MCF 10A (cell line): ENCODE measurements at regions not wholly inside any gene's neighbourhood (a gene's known extent, or its start where the extent isn't known, plus 50 kb on each side); places are given as distances from the start of the nearest gene placed in this dataset.

Experiments
- BruUV-seq: library from RNA; stranded (reverse); fragments of 400-500 nt; replicated peaks from 2 replicates; lab custom pipeline; 2021; lab: Mats Ljungman, UMichigan
- CTCF ChIA-PET: fragments of 300-600 bp; sonication (Branson Sonifier 250); formaldehyde crosslinking; extraction: SDS; loops from one replicate; lab custom pipeline; 2021; ENCODE audit warnings: antibody characterized with exemption, inconsistent platforms; lab: Yijun Ruan, JAX
- POLR2A ChIA-PET: fragments of 300-600, 350-650 bp; sonication (Branson Sonifier 250); formaldehyde crosslinking; extraction: SDS; loops from one replicate; lab custom pipeline; 2020; ENCODE audit warnings: antibody characterized with exemption, inconsistent platforms; lab: Yijun Ruan, JAX
- DNase-seq: peaks from one replicate; pipeline ENCODE4 v3.0.0-alpha.2; 2018; ENCODE audit not compliant: unreplicated experiment
- H3K27ac Mint-ChIP-seq: one replicate; pipeline ENCODE4 v1.8.0; 2022; ENCODE audit warnings: mild to moderate bottlenecking, low read depth, mixed read lengths; ENCODE audit not compliant: unreplicated experiment
- H3K27me3 Mint-ChIP-seq: one replicate; pipeline ENCODE4 v1.8.0; 2022; ENCODE audit warnings: mixed read lengths; ENCODE audit not compliant: insufficient read depth, unreplicated experiment
- H3K36me3 Mint-ChIP-seq: one replicate; pipeline ENCODE4 v1.8.0; 2022; ENCODE audit warnings: mild to moderate bottlenecking, moderate library complexity, mixed read lengths; ENCODE audit not compliant: insufficient read depth, unreplicated experiment
- H3K4me1 Mint-ChIP-seq: one replicate; pipeline ENCODE4 v1.8.0; 2022; ENCODE audit warnings: mixed read lengths; ENCODE audit not compliant: insufficient read depth, unreplicated experiment
- H3K4me3 Mint-ChIP-seq: one replicate; pipeline ENCODE4 v1.8.0; 2022; ENCODE audit warnings: mild to moderate bottlenecking, moderate library complexity, mixed read lengths; ENCODE audit not compliant: unreplicated experiment
- H3K9me3 Mint-ChIP-seq: one replicate; pipeline ENCODE4 v1.8.0; 2022; ENCODE audit warnings: mixed read lengths; ENCODE audit not compliant: unreplicated experiment
- intact Hi-C: fragments of 100-400 bp; cut with micrococcal nuclease; formaldehyde crosslinking; loops from 2 replicates; pipeline ENCODE4 v1.14.1; 2022
- TF ChIP-seq, protein P1 (sequence below): fragments of 200-600 bp; IDR thresholded peaks from one replicate; pipeline ENCODE4 v1.8.0; 2022; ENCODE audit warnings: antibody characterized with exemption, mild to moderate bottlenecking; ENCODE audit not compliant: unreplicated experiment

DNA sequence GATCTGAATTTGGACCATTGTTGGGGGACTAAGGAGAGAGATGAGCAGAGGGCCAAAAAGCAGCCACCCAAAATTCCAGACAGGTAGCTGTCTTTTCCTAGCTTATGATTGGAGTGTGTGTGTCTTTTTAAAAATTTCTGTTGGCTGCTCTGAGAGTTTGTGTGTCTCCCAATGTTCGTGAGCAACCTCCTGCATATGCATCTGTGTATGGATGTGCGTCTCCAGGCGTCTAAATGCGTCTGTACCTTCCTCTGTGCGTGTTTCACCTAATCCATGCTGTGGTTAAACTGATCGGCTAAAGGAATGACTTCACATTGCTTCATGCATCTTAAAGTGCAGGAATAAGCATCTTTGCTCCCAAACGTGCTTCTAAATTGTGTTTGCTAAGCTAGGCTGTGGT, 65.5 kb upstream of the LAS1L start:
- Mint-ChIP-seq H3K4me1 (peaks cover 18% of the 10 kb centered on the region), H3K4me3 (no peak overlapping the region), H3K27me3 (no peaks in the 10 kb centered on the region), H3K36me3 (no peaks in the 10 kb centered on the region), H3K27ac (no peak overlapping the region), H3K9me3 (peaks cover 17% of the 10 kb centered on the region)
- intact Hi-C loops, result no loop called here
- POLR2A ChIA-PET, result interaction anchor here (0.7 kb wide), 1 partner anchor 14 kb away, joined by 3 read pairs; no protein-coding TSS in a partner anchor
- DNase-seq, result no peak
- no TSS peak for BruUV-seq
- CTCF ChIA-PET, result interaction anchor here (0.5 to 0.6 kb wide), 2 partner anchors 106 to 381 kb away, joined by 3 to 4 read pairs; no protein-coding TSS in a partner anchor
- TF ChIP-seq, protein P1, sequence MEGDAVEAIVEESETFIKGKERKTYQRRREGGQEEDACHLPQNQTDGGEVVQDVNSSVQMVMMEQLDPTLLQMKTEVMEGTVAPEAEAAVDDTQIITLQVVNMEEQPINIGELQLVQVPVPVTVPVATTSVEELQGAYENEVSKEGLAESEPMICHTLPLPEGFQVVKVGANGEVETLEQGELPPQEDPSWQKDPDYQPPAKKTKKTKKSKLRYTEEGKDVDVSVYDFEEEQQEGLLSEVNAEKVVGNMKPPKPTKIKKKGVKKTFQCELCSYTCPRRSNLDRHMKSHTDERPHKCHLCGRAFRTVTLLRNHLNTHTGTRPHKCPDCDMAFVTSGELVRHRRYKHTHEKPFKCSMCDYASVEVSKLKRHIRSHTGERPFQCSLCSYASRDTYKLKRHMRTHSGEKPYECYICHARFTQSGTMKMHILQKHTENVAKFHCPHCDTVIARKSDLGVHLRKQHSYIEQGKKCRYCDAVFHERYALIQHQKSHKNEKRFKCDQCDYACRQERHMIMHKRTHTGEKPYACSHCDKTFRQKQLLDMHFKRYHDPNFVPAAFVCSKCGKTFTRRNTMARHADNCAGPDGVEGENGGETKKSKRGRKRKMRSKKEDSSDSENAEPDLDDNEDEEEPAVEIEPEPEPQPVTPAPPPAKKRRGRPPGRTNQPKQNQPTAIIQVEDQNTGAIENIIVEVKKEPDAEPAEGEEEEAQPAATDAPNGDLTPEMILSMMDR, result no peak

DNA sequence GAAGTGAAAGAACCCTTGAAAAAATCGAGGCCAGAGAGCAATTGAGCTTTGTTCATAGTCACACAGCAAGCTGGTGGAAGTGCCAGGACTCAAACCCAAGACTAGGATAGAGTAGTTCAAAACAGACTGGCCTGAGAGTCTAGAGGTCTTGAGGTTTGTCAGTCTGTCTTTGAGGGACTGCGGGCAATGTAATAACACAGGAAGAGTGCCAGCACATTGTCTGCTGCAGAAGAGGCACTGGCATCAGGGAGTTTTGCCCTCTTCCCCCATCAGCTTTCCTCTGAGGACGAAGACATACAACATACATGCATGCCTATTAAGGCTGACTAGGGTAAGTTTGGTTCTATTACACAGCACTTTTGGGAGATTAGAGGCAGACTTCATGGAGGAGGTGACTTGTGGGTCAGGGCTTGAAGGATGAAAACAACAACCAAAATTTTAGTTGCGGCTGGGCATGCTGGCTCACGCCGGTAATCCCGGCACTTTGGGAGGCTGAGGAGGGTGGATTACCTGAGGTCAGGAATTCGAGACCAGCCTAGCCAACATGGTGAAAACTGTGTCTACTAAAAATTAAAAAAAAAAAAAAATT, 64.1 kb upstream of the LAS1L start:
- no peak overlapping the region for H3K27ac Mint-ChIP-seq
- H3K4me3 Mint-ChIP-seq, result no peak overlapping the region
- no peak for DNase-seq
- H3K27me3 Mint-ChIP-seq, result no peaks in the 10 kb centered on the region
- peaks cover 8% of the 10 kb centered on the region for H3K9me3 Mint-ChIP-seq
- no TSS peak for BruUV-seq
- H3K36me3 Mint-ChIP-seq, result no peaks in the 10 kb centered on the region
- intact Hi-C loops, result no loop called here
- TF ChIP-seq, protein P1, result no peak
- peaks cover 19% of the 10 kb centered on the region for H3K4me1 Mint-ChIP-seq
- ChIA-PET CTCF (interaction anchor here (0.6 to 0.8 kb wide), 3 partner anchors 30 to 120 kb away, joined by 3 to 6 read pairs (median 3); no protein-coding TSS in a partner anchor), POLR2A (no interaction called here)

DNA sequence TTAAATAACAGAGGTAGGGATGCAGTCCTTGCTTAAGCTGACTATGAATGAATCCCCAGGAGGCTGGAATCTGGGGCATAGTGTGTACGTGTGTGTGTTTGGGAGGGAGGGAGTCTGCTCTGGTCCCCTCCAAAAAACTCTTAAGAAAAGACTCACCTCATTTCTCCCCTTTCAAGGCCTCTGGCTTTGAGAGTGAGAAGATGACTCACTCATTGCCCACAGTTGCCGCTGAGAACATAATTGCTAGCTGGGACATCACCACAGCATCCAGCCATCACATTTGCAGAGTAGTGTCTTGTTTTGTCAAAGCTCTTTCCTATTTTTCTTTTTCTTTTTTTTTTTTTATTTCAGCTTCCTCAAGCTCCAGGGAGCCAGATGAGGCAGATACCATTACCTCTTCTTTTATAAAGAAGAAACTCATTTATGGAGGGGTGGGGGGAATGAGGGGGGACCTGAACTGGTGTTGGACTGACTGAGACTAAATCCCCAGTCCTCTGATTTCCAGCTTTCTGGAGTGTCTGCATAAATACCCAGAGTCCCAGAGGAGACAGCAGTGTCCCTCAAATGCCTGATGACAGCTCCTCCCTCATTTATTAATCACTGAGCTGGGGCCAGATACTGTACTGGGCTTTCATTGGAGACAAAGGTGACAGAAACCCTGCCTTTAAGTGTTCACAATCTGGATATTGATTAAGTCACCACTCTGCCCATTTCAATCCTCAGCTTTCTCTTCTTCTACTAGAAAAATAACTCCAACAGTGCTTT, 61.9 kb upstream of the LAS1L start:
- Mint-ChIP-seq H3K27me3 (no peaks in the 10 kb centered on the region), H3K9me3 (peaks cover 8% of the 10 kb centered on the region), H3K36me3 (no peaks in the 10 kb centered on the region), H3K4me3 (no peak overlapping the region), H3K27ac (no peak overlapping the region), H3K4me1 (peaks cover 16% of the 10 kb centered on the region)
- ChIA-PET POLR2A (interaction anchor here (0.7 to 0.8 kb wide), 2 partner anchors 12 to 110 kb away, joined by 4 read pairs; no protein-coding TSS in a partner anchor), CTCF (interaction anchor here (0.6 to 2.0 kb wide), 24 partner anchors 10 to 1307 kb away, joined by 3 to 40 read pairs (median 4); partner anchors contain the start of gene MSN)
- peak; percentile 68 for DNase-seq
- no TSS peak for BruUV-seq
- intact Hi-C loops, result no loop called here
- TF ChIP-seq, protein P1, result no peak

DNA sequence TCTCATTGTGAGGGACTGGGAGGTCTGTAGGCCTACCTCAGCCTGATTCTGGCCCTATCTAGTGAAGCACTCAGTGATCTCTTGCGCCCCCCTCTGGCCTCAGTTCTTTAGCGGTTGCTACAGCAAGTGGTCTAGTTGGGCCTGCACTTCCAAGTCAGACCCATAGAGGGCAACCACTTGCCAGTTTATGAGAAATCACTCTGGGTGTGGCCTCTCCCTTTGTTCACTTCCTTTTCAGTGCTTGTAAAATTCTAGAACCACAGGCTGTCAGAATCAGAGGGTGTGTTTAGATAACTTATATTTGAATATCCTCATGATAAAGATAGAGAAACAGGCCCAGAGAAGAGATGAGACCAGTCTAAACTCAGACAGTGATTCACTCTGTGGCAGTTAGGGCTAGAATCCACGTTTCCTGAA, 60.9 kb upstream of the LAS1L start:
- Mint-ChIP-seq H3K27ac (no peak overlapping the region), H3K36me3 (no peaks in the 10 kb centered on the region), H3K9me3 (peaks cover 8% of the 10 kb centered on the region), H3K4me1 (peaks cover 13% of the 10 kb centered on the region), H3K27me3 (no peaks in the 10 kb centered on the region), H3K4me3 (no peak overlapping the region)
- intact Hi-C loops, result loop anchor here (1.0 to 2.0 kb wide), 4 partner anchors 73 to 391 kb away; no protein-coding TSS in a partner anchor
- POLR2A ChIA-PET, result interaction anchor here (0.7 to 0.8 kb wide), 2 partner anchors 110 to 111 kb away, joined by 3 to 4 read pairs; no protein-coding TSS in a partner anchor
- peak; percentile 92 for DNase-seq
- CTCF ChIA-PET, result interaction anchor here (0.7 to 1.6 kb wide), 10 partner anchors 72 to 178 kb away, joined by 3 to 8 read pairs (median 3); partner anchors contain the start of gene MSN
- BruUV-seq, result no TSS peak
- TF ChIP-seq, protein P1, result peak; percentile 96
